ENCODE measurements at regions not wholly inside any gene's neighbourhood (a gene's known extent, or its start where the extent isn't known, plus 50 kb on each side); places are given as distances from the start of the nearest gene placed in this dataset.

GRCh38 chr19:30647891-30648720 lies 275.9 kb downstream of the ZNF536 start:
- H3K27ac ChIP-seq: no peak overlapping the region
- no peak overlapping the region for H3K4me3 ChIP-seq
- intact Hi-C loops (cut with DNase I): no loop called here
- H3K4me1 ChIP-seq: no peaks in the 10 kb centered on the region
- TF ChIP-seq POLR2A (IDR thresholded peaks at IDR 0.05): no peak
- TF ChIP-seq, protein P1, sequence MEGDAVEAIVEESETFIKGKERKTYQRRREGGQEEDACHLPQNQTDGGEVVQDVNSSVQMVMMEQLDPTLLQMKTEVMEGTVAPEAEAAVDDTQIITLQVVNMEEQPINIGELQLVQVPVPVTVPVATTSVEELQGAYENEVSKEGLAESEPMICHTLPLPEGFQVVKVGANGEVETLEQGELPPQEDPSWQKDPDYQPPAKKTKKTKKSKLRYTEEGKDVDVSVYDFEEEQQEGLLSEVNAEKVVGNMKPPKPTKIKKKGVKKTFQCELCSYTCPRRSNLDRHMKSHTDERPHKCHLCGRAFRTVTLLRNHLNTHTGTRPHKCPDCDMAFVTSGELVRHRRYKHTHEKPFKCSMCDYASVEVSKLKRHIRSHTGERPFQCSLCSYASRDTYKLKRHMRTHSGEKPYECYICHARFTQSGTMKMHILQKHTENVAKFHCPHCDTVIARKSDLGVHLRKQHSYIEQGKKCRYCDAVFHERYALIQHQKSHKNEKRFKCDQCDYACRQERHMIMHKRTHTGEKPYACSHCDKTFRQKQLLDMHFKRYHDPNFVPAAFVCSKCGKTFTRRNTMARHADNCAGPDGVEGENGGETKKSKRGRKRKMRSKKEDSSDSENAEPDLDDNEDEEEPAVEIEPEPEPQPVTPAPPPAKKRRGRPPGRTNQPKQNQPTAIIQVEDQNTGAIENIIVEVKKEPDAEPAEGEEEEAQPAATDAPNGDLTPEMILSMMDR (IDR thresholded peaks at IDR 0.05): no peak
- DNase-seq: no peak
- peaks cover 0 to 54% (median 0%) of the 10 kb centered on the region in 4 donors for H3K27me3 ChIP-seq
- WGBS, 2 donors: 46 to 59% methylated on average over 11 to 18 of the region's 19 CpGs
- H3K9me3 ChIP-seq: no peaks in the 10 kb centered on the region
- H3K36me3 ChIP-seq: no peaks in the 10 kb centered on the region

DNA sequence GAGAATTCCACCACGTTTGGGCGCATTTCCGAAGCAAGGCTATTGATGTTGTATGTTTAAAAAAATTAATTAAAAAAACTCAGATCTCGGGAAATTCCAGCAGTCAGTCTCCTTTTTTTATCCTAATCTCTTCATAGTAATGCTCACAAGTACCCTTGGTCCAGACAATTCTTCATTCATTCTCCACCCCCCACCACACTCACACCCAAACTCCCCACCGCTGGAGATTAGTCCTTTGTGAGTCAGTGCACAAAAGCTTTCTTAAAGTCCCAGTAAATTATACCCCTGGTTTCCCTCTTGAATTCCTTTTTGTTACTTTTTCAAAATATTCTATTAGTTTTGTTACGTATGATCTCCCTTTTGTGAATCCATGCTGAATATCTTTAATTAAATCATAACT lies 274.6 kb downstream of the ZNF536 start:
- Histone ChIP-seq H3K4me3 (no peak overlapping the region), H3K27ac (no peak overlapping the region), H3K9me3 (no peaks in the 10 kb centered on the region), H3K27me3 (peaks cover 0 to 45% (median 0%) of the 10 kb centered on the region in 4 donors), H3K36me3 (no peaks in the 10 kb centered on the region), H3K4me1 (no peaks in the 10 kb centered on the region)
- TF ChIP-seq, protein P1 (IDR thresholded peaks at IDR 0.05): no peak
- no peak for TF ChIP-seq POLR2A (IDR thresholded peaks at IDR 0.05)
- DNase-seq: no peak
- WGBS, 2 donors: 47 to 49% methylated on average over 6 of the region's 6 CpGs
- intact Hi-C loops (cut with DNase I): no loop called here

DNA sequence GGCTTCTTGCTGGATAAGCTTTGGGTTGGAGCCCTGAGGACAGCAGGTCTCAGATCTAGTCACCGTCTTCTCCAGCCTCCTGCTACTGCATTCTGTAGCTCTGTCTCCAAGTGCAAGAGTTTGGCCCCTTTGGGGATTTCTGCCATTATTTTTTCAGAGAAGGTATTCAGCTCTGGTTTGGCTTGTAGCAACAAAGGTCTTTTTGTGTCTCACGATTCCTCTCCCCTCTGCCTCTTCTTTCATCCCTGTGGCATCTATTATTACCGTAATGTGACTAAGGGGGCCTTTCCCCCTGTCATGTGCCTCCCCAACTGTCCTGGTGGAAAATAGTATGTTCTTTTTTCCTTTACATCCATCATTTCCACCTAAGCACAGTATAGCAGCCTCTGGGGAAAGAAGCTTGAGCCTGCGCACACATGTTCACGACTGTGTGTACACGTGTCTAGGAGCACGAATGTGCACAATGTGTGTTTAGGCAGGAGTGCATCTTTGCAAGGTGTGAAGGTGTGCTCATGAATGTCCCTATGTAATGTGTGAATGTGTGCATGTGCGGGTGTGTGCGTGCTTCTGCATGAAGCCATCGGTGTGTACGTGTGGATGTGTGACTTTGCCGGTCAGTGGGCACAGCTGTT lies 273.9 kb downstream of the ZNF536 start:
- TF ChIP-seq, protein P1 (IDR thresholded peaks at IDR 0.05): no peak
- TF ChIP-seq POLR2A (IDR thresholded peaks at IDR 0.05): no peak
- WGBS, 2 donors: 83 to 85% methylated on average over 12 of the region's 12 CpGs
- no peaks in the 10 kb centered on the region for H3K36me3 ChIP-seq
- no peaks in the 10 kb centered on the region for H3K4me1 ChIP-seq
- no peak for DNase-seq
- no peaks in the 10 kb centered on the region for H3K9me3 ChIP-seq
- peaks cover 0 to 43% (median 0%) of the 10 kb centered on the region in 4 donors for H3K27me3 ChIP-seq
- H3K4me3 ChIP-seq: no peak overlapping the region
- H3K27ac ChIP-seq: no peak overlapping the region
- intact Hi-C loops (cut with DNase I): no loop called here

- Histone ChIP-seq H3K27me3 (no peaks in the 10 kb centered on the region), H3K4me3 (no peak overlapping the region), H3K4me1 (no peaks in the 10 kb centered on the region), H3K27ac (no peak overlapping the region), H3K36me3 (no peaks in the 10 kb centered on the region), H3K9me3 (no peaks in the 10 kb centered on the region)
- TF ChIP-seq, protein P1 (IDR thresholded peaks at IDR 0.05): no peak
- TF ChIP-seq POLR2A (IDR thresholded peaks at IDR 0.05): no peak
- 70 to 79% methylated on average over 8 of the region's 8 CpGs for WGBS, 2 donors
- DNase-seq: no peak
- intact Hi-C loops (cut with DNase I): no loop called here
Measured at GRCh38 chr19:30640252-30640965, 268.2 kb downstream of the ZNF536 start.

DNA sequence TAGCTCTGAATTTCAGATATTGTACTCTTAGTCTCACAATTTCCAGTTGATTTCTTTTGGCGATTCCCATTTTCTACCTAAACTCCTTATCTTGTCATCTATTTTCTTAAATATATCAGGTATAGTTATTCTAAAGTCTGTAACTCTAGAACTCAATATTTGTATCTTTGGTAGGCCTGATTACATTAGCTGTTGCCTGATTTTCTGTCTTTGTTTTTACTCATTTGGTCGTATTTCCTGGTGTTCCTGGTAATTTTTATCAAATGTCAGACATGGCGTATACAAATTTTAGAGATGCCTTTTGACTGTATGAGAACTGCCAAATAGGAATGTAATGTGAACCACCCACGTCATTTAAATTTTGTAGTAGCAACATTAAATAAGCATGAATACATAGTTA lies 266.7 kb downstream of the ZNF536 start:
- intact Hi-C loops (cut with DNase I): no loop called here
- Histone ChIP-seq H3K27ac (no peak overlapping the region), H3K27me3 (no peaks in the 10 kb centered on the region), H3K9me3 (no peaks in the 10 kb centered on the region), H3K36me3 (no peaks in the 10 kb centered on the region), H3K4me1 (no peaks in the 10 kb centered on the region), H3K4me3 (no peak overlapping the region)
- DNase-seq: no peak
- TF ChIP-seq POLR2A (IDR thresholded peaks at IDR 0.05): no peak
- TF ChIP-seq, protein P1 (IDR thresholded peaks at IDR 0.05): no peak
- WGBS, 2 donors: 81 to 86% methylated on average over 4 of the region's 4 CpGs
